Osteoblast (primary cell): ENCODE measurements at regions not wholly inside any gene's neighbourhood (a gene's known extent, or its start where the extent isn't known, plus 50 kb on each side); places are given as distances from the start of the nearest gene placed in this dataset.

ENCODE experiments used
- DNase-seq: peaks from one replicate; pipeline ENCODE4 v3.0.0; 2011; ENCODE audit warnings: low spot score, mixed read lengths; ENCODE audit not compliant: insufficient read length; ENCODE audit errors: missing footprints
- H2AFZ ChIP-seq: 2 replicates; pipeline ENCODE4 v1.6.0; 2011; ENCODE audit warnings: mild to moderate bottlenecking, low read length
- H3K27ac ChIP-seq: 2 replicates; pipeline ENCODE4 v1.5.1; 2011; ENCODE audit warnings: mild to moderate bottlenecking, low read depth, low read length, moderate library complexity
- H3K27me3 ChIP-seq: 2 replicates; pipeline ENCODE4 v1.6.0; 2012; ENCODE audit warnings: mild to moderate bottlenecking, control low read depth, inconsistent platforms, low read length, moderate library complexity; ENCODE audit not compliant: insufficient read depth
- H3K36me3 ChIP-seq: 2 replicates; pipeline ENCODE4 v1.5.1; 2011; ENCODE audit warnings: mild to moderate bottlenecking, low read length, control low read depth, moderate library complexity; ENCODE audit not compliant: insufficient read depth
- H3K4me1 ChIP-seq: 2 replicates; pipeline ENCODE4 v1.5.1; 2011; ENCODE audit warnings: mild to moderate bottlenecking, low read length, control low read depth, moderate library complexity; ENCODE audit not compliant: insufficient read depth
- H3K4me2 ChIP-seq: 2 replicates; pipeline ENCODE4 v1.6.0; 2011; ENCODE audit warnings: mild to moderate bottlenecking, low read length; ENCODE audit not compliant: insufficient read depth
- H3K4me3 ChIP-seq: fragments of 200-600 bp; sonication (generic); 3 replicates; pipeline ENCODE4 v1.5.1; 2012; ENCODE audit warnings: mild to moderate bottlenecking, low read length, inconsistent platforms; ENCODE audit not compliant: insufficient read depth
- H3K79me2 ChIP-seq: 2 replicates; pipeline ENCODE4 v1.6.0; 2012; ENCODE audit warnings: mild to moderate bottlenecking, low read length, control low read depth, inconsistent platforms; ENCODE audit not compliant: insufficient read depth
- H3K9me3 ChIP-seq: 2 replicates; pipeline ENCODE4 v1.5.1; 2011; ENCODE audit warnings: low read depth, low read length, control low read depth
- H4K20me1 ChIP-seq: 2 replicates; pipeline ENCODE4 v1.6.0; 2012; ENCODE audit warnings: mild to moderate bottlenecking, low read length, control low read depth; ENCODE audit not compliant: insufficient read depth
- CTCF ChIP-seq: IDR thresholded peaks from 2 replicates; pipeline ENCODE4 v1.5.1; 2011; ENCODE audit warnings: mild to moderate bottlenecking, low read depth, low read length, moderate library complexity; ENCODE audit errors: extremely low read depth

GRCh38 chr20:60960500-60960899, 291.6 kb upstream of the CDH4 start:
- H3K4me1 ChIP-seq = no peaks in the 10 kb centered on the region

DNA sequence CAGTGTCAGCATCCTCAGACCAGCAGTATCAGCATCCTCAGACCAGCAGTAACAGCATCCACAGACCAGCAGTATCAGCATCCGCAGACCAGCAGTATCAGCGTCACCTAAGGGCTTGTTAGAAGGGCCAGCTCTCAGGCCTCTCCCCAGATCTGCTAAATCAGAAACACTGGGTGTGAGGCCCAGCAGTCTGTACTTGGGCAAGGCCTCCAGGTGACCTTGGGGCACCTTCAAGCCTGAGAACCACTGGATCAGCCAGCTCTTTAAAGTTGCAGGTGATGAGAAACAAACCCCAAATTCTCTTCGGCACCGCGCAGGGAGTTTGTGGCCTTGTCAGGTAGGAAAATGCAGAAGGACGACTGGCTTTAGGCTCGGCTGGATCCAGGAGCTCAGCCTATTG, 290.5 kb upstream of the CDH4 start:
- Histone ChIP-seq H3K4me3 (no peak overlapping the region), H3K9me3 (no peaks in the 10 kb centered on the region), H4K20me1 (no peaks in the 10 kb centered on the region), H3K36me3 (no peaks in the 10 kb centered on the region), H2AFZ (no peak overlapping the region), H3K27me3 (no peaks in the 10 kb centered on the region), H3K4me1 (no peaks in the 10 kb centered on the region), H3K27ac (no peak overlapping the region), H3K79me2 (no peaks in the 10 kb centered on the region), H3K4me2 (no peak overlapping the region)
- DNase-seq = no peak
- TF ChIP-seq CTCF = no peak

More at GRCh38 chr20:60960500-60960899, 291.6 kb upstream of the CDH4 start:
- Histone ChIP-seq H3K27me3 (no peaks in the 10 kb centered on the region), H3K9me3 (no peaks in the 10 kb centered on the region), H3K36me3 (no peaks in the 10 kb centered on the region), H3K27ac (no peak overlapping the region), H2AFZ (no peak overlapping the region), H3K4me2 (no peak overlapping the region), H3K4me3 (no peak overlapping the region), H3K79me2 (no peaks in the 10 kb centered on the region), H4K20me1 (no peaks in the 10 kb centered on the region)
- DNase-seq = no peak
- no peak for TF ChIP-seq CTCF

DNA sequence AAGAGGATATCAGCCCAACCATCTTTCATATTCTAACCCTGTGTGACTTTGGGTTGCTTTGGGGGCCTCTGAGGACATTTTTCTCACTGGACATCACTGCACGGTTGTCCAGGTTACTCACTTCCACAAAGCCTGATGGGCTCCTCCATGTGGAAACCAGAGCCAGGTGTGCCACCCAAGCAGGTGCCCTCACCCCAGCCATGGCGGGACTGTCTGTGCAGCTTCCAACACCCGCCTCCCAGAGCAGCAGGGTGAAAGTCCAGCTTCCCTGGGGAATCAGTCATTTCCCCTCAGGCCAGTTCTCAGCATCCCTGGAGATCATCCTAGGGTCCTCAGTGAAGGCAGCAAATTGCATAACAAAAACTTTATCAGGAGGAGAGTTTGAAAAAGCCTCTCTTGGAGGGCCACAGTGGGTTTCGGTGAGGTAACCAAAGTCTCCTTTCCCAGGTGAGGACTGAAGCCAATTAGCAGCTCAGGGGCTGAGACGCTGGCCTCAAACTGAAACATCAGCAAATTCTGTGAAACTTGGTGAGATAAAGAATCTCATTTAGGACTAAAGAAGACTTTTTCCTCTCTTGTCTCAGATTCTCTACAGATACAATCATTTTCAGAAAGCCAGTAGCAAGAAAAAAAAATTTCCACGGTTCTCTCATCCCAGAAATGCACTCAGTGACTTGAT, 289.6 kb upstream of the CDH4 start:
- no peaks in the 10 kb centered on the region for H3K27me3 ChIP-seq
- H3K4me3 ChIP-seq = no peak overlapping the region
- no peaks in the 10 kb centered on the region for H3K79me2 ChIP-seq
- DNase-seq = no peak
- no peaks in the 10 kb centered on the region for H3K4me1 ChIP-seq
- H4K20me1 ChIP-seq = no peaks in the 10 kb centered on the region
- H3K9me3 ChIP-seq = no peaks in the 10 kb centered on the region
- no peak overlapping the region for H3K4me2 ChIP-seq
- H3K27ac ChIP-seq = no peak overlapping the region
- no peaks in the 10 kb centered on the region for H3K36me3 ChIP-seq
- H2AFZ ChIP-seq = no peak overlapping the region
- no peak for TF ChIP-seq CTCF

- no peaks in the 10 kb centered on the region for H3K9me3 ChIP-seq
- no peak overlapping the region for H2AFZ ChIP-seq
- no peaks in the 10 kb centered on the region for H3K36me3 ChIP-seq
- no peak overlapping the region for H3K4me2 ChIP-seq
- H3K4me3 ChIP-seq = no peak overlapping the region
- no peak for DNase-seq
- no peaks in the 10 kb centered on the region for H3K79me2 ChIP-seq
- H4K20me1 ChIP-seq = no peaks in the 10 kb centered on the region
- no peaks in the 10 kb centered on the region for H3K4me1 ChIP-seq
- H3K27ac ChIP-seq = no peak overlapping the region
- TF ChIP-seq CTCF = no peak
- no peaks in the 10 kb centered on the region for H3K27me3 ChIP-seq
Observed at GRCh38 chr20:60963146-60963545, 288.9 kb upstream of the CDH4 start.
